DOHH2 (cell line): ENCODE measurements at regions not wholly inside any gene's neighbourhood (a gene's known extent, or its start where the extent isn't known, plus 50 kb on each side); places are given as distances from the start of the nearest gene placed in this dataset.

ENCODE experiments used
- EZH2phosphoT487 ChIP-seq: fragments of 200-600 bp; sonication (generic); IDR thresholded peaks from 2 replicates; pipeline ENCODE4 v1.6.1; 2017; ENCODE audit warnings: borderline replicate concordance, mild to moderate bottlenecking, antibody characterized with exemption, low read length, moderate library complexity, mixed read lengths
- TF ChIP-seq, protein P1 (sequence below): fragments of 200-600 bp; sonication (generic); IDR thresholded peaks from one replicate; pipeline ENCODE4 v1.5.1; 2014; ENCODE audit warnings: antibody characterized with exemption, mild to moderate bottlenecking, low read depth, low read length; ENCODE audit not compliant: poor library complexity, severe bottlenecking

DNA sequence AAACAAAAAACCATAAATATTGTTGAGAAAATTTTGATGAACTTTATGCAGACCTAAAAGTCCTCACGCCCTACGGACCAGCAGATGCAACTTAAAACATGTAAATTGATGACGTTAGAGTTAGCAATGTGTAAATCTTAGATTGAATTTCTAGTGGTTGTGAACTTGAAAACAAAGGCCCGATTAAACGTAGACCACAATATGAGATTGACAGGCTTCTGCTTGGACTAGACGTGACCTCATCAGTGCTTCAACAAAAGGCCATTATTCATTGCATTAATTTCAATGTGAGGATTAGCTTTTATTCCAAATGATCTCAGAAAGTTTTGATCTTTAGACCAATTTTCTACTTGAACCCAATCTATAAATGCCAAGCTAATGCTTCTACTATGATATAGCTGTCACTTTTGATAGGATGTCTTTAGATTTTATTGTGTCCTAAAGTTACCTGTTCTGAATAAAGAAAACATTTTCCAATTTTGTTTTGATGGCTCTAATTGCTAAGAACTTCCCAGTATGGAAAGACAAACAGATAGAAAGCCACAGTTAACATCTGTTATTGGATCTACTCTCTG is 55.4 kb upstream of the SPPL2A start:
- TF ChIP-seq, protein P1, sequence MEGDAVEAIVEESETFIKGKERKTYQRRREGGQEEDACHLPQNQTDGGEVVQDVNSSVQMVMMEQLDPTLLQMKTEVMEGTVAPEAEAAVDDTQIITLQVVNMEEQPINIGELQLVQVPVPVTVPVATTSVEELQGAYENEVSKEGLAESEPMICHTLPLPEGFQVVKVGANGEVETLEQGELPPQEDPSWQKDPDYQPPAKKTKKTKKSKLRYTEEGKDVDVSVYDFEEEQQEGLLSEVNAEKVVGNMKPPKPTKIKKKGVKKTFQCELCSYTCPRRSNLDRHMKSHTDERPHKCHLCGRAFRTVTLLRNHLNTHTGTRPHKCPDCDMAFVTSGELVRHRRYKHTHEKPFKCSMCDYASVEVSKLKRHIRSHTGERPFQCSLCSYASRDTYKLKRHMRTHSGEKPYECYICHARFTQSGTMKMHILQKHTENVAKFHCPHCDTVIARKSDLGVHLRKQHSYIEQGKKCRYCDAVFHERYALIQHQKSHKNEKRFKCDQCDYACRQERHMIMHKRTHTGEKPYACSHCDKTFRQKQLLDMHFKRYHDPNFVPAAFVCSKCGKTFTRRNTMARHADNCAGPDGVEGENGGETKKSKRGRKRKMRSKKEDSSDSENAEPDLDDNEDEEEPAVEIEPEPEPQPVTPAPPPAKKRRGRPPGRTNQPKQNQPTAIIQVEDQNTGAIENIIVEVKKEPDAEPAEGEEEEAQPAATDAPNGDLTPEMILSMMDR = no peak
- TF ChIP-seq EZH2phosphoT487 = no peak
